Lung (tissue), 11 donors: ENCODE measurements at regions not wholly inside any gene's neighbourhood (a gene's known extent, or its start where the extent isn't known, plus 50 kb on each side); places are given as distances from the start of the nearest gene placed in this dataset.

Experiments
- ATAC-seq: fragments of 200-7000 bp; cut with Tn5 transposase; one replicate; pipeline ENCODE4 v1.9.1; 2020; ENCODE audit warnings: moderate number of reproducible peaks; ENCODE audit not compliant: insufficient read depth, low FRiP score
- DNase-seq, 3 donors: peaks; one replicate each; pipeline ENCODE4 v3.0.0-alpha.2; 2013 to 2017
- H3K27ac ChIP-seq, 2 donors: one replicate each; pipeline ENCODE4 v1.5.1; 2013; ENCODE audit warnings: mild to moderate bottlenecking in 2 of 2, moderate library complexity in 2 of 2, control low read depth in 1 of 2, inconsistent platforms in 1 of 2, low read depth in 1 of 2, low read length in 1 of 2
- H3K27me3 ChIP-seq, 3 donors: one replicate each; pipeline ENCODE4 v1.5.1; 2013; ENCODE audit warnings: low read length in 2 of 3; ENCODE audit not compliant: control insufficient read depth in 3 of 3, insufficient read depth in 3 of 3
- H3K36me3 ChIP-seq, 4 donors: one replicate each; pipeline ENCODE4 v1.5.1; 2013; ENCODE audit warnings: low read length in 4 of 4, mild to moderate bottlenecking in 1 of 4, moderate library complexity in 1 of 4; ENCODE audit not compliant: control insufficient read depth in 4 of 4, insufficient read depth in 4 of 4
- H3K4me1 ChIP-seq, 5 donors: one replicate each; pipeline ENCODE4 v1.5.1; 2013; ENCODE audit warnings: low read length in 5 of 5, mild to moderate bottlenecking in 2 of 5, moderate library complexity in 1 of 5; ENCODE audit not compliant: control insufficient read depth in 5 of 5, insufficient read depth in 5 of 5
- H3K4me3 ChIP-seq: one replicate; pipeline ENCODE4 v1.5.1; 2013; ENCODE audit warnings: mild to moderate bottlenecking, control low read depth, moderate library complexity
- H3K9ac ChIP-seq, 2 donors: one replicate each; pipeline ENCODE4 v1.5.1; 2013; ENCODE audit warnings: low read length in 2 of 2, control low read depth in 1 of 2; ENCODE audit not compliant: insufficient read depth in 1 of 2
- H3K9me3 ChIP-seq, 4 donors: one replicate each; pipeline ENCODE4 v1.5.1; 2013; ENCODE audit warnings: low read length in 3 of 4, mild to moderate bottlenecking in 1 of 4, moderate library complexity in 1 of 4; ENCODE audit not compliant: control insufficient read depth in 4 of 4, insufficient read depth in 3 of 4
- WGBS, 2 donors: extraction: QIAGEN DNeasy Blood & Tissue Kit; methylation state at CpG; one replicate each; pipeline ENCODE4 v1.1.7; 2013; 5-methylcytosine and 5-hydroxymethylcytosine counted together
- TF ChIP-seq, protein P1 (sequence below): IDR thresholded peaks from 2 replicates; pipeline ENCODE4 v1.5.1; 2012; ENCODE audit warnings: mild to moderate bottlenecking; ENCODE audit errors: control extremely low read depth, extremely low read depth
- donor health status: control.
- donor health status: control.
- donor health status: Bipolar disorder and iron deficiency.
- donor health status: healthy.
- donor health status: DM: yes; HTN: yes; CAD: no.

- TF ChIP-seq, protein P1, sequence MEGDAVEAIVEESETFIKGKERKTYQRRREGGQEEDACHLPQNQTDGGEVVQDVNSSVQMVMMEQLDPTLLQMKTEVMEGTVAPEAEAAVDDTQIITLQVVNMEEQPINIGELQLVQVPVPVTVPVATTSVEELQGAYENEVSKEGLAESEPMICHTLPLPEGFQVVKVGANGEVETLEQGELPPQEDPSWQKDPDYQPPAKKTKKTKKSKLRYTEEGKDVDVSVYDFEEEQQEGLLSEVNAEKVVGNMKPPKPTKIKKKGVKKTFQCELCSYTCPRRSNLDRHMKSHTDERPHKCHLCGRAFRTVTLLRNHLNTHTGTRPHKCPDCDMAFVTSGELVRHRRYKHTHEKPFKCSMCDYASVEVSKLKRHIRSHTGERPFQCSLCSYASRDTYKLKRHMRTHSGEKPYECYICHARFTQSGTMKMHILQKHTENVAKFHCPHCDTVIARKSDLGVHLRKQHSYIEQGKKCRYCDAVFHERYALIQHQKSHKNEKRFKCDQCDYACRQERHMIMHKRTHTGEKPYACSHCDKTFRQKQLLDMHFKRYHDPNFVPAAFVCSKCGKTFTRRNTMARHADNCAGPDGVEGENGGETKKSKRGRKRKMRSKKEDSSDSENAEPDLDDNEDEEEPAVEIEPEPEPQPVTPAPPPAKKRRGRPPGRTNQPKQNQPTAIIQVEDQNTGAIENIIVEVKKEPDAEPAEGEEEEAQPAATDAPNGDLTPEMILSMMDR = no peak
- Histone ChIP-seq H3K27me3 (no peaks in the 10 kb centered on the region), H3K27ac (no peak overlapping the region), H3K36me3 (no peaks in the 10 kb centered on the region), H3K4me1 (peaks cover 0 to 9% (median 6%) of the 10 kb centered on the region in 5 donors), H3K4me3 (no peak overlapping the region), H3K9ac (no peak overlapping the region), H3K9me3 (peaks cover 0 to 1% (median 0%) of the 10 kb centered on the region in 4 donors)
- ATAC-seq = no peak
- 81 to 95% methylated on average over 3 of the region's 3 CpGs for WGBS, 2 donors
- no peak for DNase-seq
Observed at GRCh38 chr5:135708481-135709207, 125.8 kb upstream of the SLC25A48 start.

DNA sequence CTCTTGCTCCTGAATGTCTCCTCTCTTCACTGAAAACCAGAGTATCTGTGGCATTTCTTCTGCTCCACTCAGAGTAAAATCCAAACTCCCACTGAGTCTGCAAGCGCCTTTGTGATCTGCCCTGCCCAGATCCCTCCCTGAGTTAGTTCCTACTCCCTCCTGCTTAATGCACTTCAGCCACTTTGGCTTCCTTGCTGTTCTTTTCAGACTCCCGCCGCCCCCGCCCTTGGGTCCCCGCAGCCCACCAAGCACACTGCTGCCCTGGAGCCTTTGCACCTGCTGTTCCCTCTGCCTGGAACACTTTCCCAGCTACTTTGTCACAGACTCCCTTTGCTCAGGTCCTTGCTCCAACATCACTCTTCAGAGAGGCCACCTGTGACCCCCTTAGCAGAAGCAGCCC lies 127.2 kb upstream of the SLC25A48 start:
- H3K27ac ChIP-seq = no peak overlapping the region
- H3K9ac ChIP-seq = no peak overlapping the region
- WGBS, 2 donors = 92 to 94% methylated on average over 5 of the region's 5 CpGs
- DNase-seq = no peak
- no peak overlapping the region for H3K4me3 ChIP-seq
- peaks cover 0 to 9% (median 6%) of the 10 kb centered on the region in 5 donors for H3K4me1 ChIP-seq
- no peak for ATAC-seq
- no peaks in the 10 kb centered on the region for H3K27me3 ChIP-seq
- TF ChIP-seq, protein P1 = no peak
- no peaks in the 10 kb centered on the region for H3K9me3 ChIP-seq
- no peaks in the 10 kb centered on the region for H3K36me3 ChIP-seq

GRCh38 chr5:135706893-135707292 lies 127.6 kb upstream of the SLC25A48 start:
- TF ChIP-seq, protein P1 = no peak
- H3K9me3 ChIP-seq = no peaks in the 10 kb centered on the region
- H3K27me3 ChIP-seq = no peaks in the 10 kb centered on the region
- peaks cover 0 to 9% (median 6%) of the 10 kb centered on the region in 5 donors for H3K4me1 ChIP-seq
- no peak for ATAC-seq
- no peak overlapping the region for H3K27ac ChIP-seq
- no peak for DNase-seq
- H3K36me3 ChIP-seq = no peaks in the 10 kb centered on the region
- WGBS, 2 donors = 86 to 89% methylated on average over 4 of the region's 4 CpGs
- H3K9ac ChIP-seq = no peak overlapping the region
- H3K4me3 ChIP-seq = no peak overlapping the region
